DND-41 (cell line): ENCODE measurements at regions not wholly inside any gene's neighbourhood (a gene's known extent, or its start where the extent isn't known, plus 50 kb on each side); places are given as distances from the start of the nearest gene placed in this dataset.

Experiments used
- ATAC-seq: fragments of 200-7000 bp; cut with Tn5 transposase; 3 replicates; pipeline ENCODE4 v1.9.1; 2021; ENCODE audit warnings: low read depth; ENCODE audit not compliant: insufficient read depth
- DNase-seq: peaks from one replicate; pipeline ENCODE4 v3.0.0-alpha.2; 2020
- H2AFZ ChIP-seq: 2 replicates; pipeline ENCODE4 v1.6.0; 2012; ENCODE audit warnings: low read depth, low read length
- H3K27ac ChIP-seq: 2 replicates; pipeline ENCODE4 v1.5.1; 2012; ENCODE audit warnings: low read length, inconsistent platforms
- H3K27me3 ChIP-seq: fragments of 200-600 bp; sonication (generic); 2 replicates; pipeline ENCODE4 v1.6.0; 2012; ENCODE audit warnings: low read length, mild to moderate bottlenecking, inconsistent platforms; ENCODE audit not compliant: insufficient read depth, poor library complexity
- H3K36me3 ChIP-seq: 2 replicates; pipeline ENCODE4 v1.5.1; 2012; ENCODE audit warnings: low read length, inconsistent platforms; ENCODE audit not compliant: insufficient read depth
- H3K4me1 ChIP-seq: 2 replicates; pipeline ENCODE4 v1.5.1; 2012; ENCODE audit warnings: mild to moderate bottlenecking, low read length; ENCODE audit not compliant: insufficient read depth
- H3K4me2 ChIP-seq: 2 replicates; pipeline ENCODE4 v1.6.0; 2012; ENCODE audit warnings: mild to moderate bottlenecking, moderate library complexity, low read length, inconsistent platforms; ENCODE audit not compliant: insufficient read depth
- H3K4me3 ChIP-seq, 2 experiments: fragments of 200-600 bp in 1 of 2; shearing (Covaris generic) in 1 of 2; 2 replicates each; pipeline ENCODE4 v1.5.1; 2012 to 2016; ENCODE audit warnings: inconsistent platforms in 2 of 2, low read length in 2 of 2, mild to moderate bottlenecking in 2 of 2, low read depth in 1 of 2, moderate library complexity in 1 of 2
- H3K79me2 ChIP-seq: 2 replicates; pipeline ENCODE4 v1.6.0; 2012; ENCODE audit warnings: low read length, inconsistent platforms; ENCODE audit not compliant: insufficient read depth
- H3K9ac ChIP-seq: 2 replicates; pipeline ENCODE4 v1.6.0; 2012; ENCODE audit warnings: low read depth, mild to moderate bottlenecking, inconsistent platforms, low read length, moderate library complexity
- H3K9me3 ChIP-seq: 2 replicates; pipeline ENCODE4 v1.5.1; 2012; ENCODE audit warnings: low read length, moderate library complexity, mild to moderate bottlenecking, inconsistent platforms; ENCODE audit not compliant: insufficient read depth, severe bottlenecking
- H4K20me1 ChIP-seq: 2 replicates; pipeline ENCODE4 v1.6.0; 2012; ENCODE audit warnings: low read length; ENCODE audit not compliant: insufficient read depth
- CTCF ChIP-seq: IDR thresholded peaks from 2 replicates; pipeline ENCODE4 v1.5.1; 2012; ENCODE audit warnings: borderline replicate concordance, low read length, moderate library complexity, mild to moderate bottlenecking; ENCODE audit not compliant: poor library complexity, severe bottlenecking; ENCODE audit errors: extremely low read depth
- EZH2 ChIP-seq: IDR thresholded peaks from 3 replicates; pipeline ENCODE4 v1.6.1; 2012; ENCODE audit warnings: borderline replicate concordance, low read depth, mild to moderate bottlenecking, moderate library complexity, low read length, inconsistent platforms; ENCODE audit not compliant: severe bottlenecking

- H3K36me3 ChIP-seq: no peaks in the 10 kb centered on the region
- H3K27me3 ChIP-seq: no peaks in the 10 kb centered on the region
- H3K9ac ChIP-seq: no peak overlapping the region
- ATAC-seq (no peak), DNase-seq (no peak)
- TF ChIP-seq EZH2 (no peak), CTCF (no peak)
- peaks cover 6% of the 10 kb centered on the region for H3K9me3 ChIP-seq
- H3K4me3 ChIP-seq: no peak overlapping the region
- H3K79me2 ChIP-seq: no peaks in the 10 kb centered on the region
- no peaks in the 10 kb centered on the region for H3K4me1 ChIP-seq
- no peak overlapping the region for H3K27ac ChIP-seq
- H4K20me1 ChIP-seq: no peaks in the 10 kb centered on the region
- H2AFZ ChIP-seq: no peak overlapping the region
- no peak overlapping the region for H3K4me2 ChIP-seq
Observed at GRCh38 chr5:62794456-62794855, 215.8 kb downstream of the LRRC70 start.

GRCh38 chr5:62791059-62791458 is 212.4 kb downstream of the LRRC70 start:
- ATAC-seq (no peak), DNase-seq (no peak)
- Histone ChIP-seq H3K27ac (no peak overlapping the region), H3K4me3 (no peak overlapping the region), H4K20me1 (no peaks in the 10 kb centered on the region), H3K4me2 (no peak overlapping the region), H3K27me3 (peaks cover 5% of the 10 kb centered on the region), H3K36me3 (no peaks in the 10 kb centered on the region), H3K9ac (no peak overlapping the region), H3K4me1 (no peaks in the 10 kb centered on the region), H2AFZ (no peak overlapping the region), H3K79me2 (no peaks in the 10 kb centered on the region), H3K9me3 (no peaks in the 10 kb centered on the region)
- peak; percentile 45 for TF ChIP-seq CTCF
- TF ChIP-seq EZH2: no peak

GRCh38 chr5:62790348-62790747 is 211.7 kb downstream of the LRRC70 start:
- Histone ChIP-seq H3K9ac (no peak overlapping the region), H3K27ac (no peak overlapping the region), H3K4me3 (no peak overlapping the region), H3K4me1 (no peaks in the 10 kb centered on the region), H3K79me2 (no peaks in the 10 kb centered on the region), H3K9me3 (no peaks in the 10 kb centered on the region), H3K36me3 (no peaks in the 10 kb centered on the region), H2AFZ (no peak overlapping the region), H3K4me2 (no peak overlapping the region), H4K20me1 (no peaks in the 10 kb centered on the region), H3K27me3 (peaks cover 5% of the 10 kb centered on the region)
- DNase-seq: no peak
- no peak for TF ChIP-seq CTCF
- TF ChIP-seq EZH2: no peak
- no peak for ATAC-seq

GRCh38 chr5:62786099-62786498 is 207.5 kb downstream of the LRRC70 start:
- Histone ChIP-seq H3K9ac (no peak overlapping the region), H3K79me2 (no peaks in the 10 kb centered on the region), H3K4me2 (no peak overlapping the region), H3K9me3 (no peaks in the 10 kb centered on the region), H3K36me3 (no peaks in the 10 kb centered on the region), H2AFZ (no peak overlapping the region), H3K27me3 (peaks cover 5% of the 10 kb centered on the region), H3K4me1 (no peaks in the 10 kb centered on the region), H4K20me1 (no peaks in the 10 kb centered on the region), H3K4me3 (no peak overlapping the region), H3K27ac (no peak overlapping the region)
- ATAC-seq (no peak), DNase-seq (no peak)
- TF ChIP-seq EZH2: no peak
- no peak for TF ChIP-seq CTCF
